KMS-11 (cell line): ENCODE measurements at regions not wholly inside any gene's neighbourhood (a gene's known extent, or its start where the extent isn't known, plus 50 kb on each side); places are given as distances from the start of the nearest gene placed in this dataset.

ENCODE experiments used
- H2AFZ ChIP-seq: fragments of 200-600 bp; sonication (generic); 2 replicates; pipeline ENCODE4 v1.6.1; 2016; ENCODE audit warnings: antibody characterized with exemption, mixed run types, low read depth
- H3K27ac ChIP-seq: fragments of 200-600 bp; sonication (generic); 2 replicates; pipeline ENCODE4 v1.6.1; 2016; ENCODE audit warnings: mild to moderate bottlenecking, mixed run types
- H3K27me3 ChIP-seq: fragments of 200-600 bp; sonication (generic); 2 replicates; pipeline ENCODE4 v1.6.1; 2017; ENCODE audit warnings: mild to moderate bottlenecking, low read depth, mixed run types, moderate library complexity; ENCODE audit not compliant: insufficient read depth
- H3K36me3 ChIP-seq: fragments of 200-600 bp; sonication (generic); 2 replicates; pipeline ENCODE4 v1.6.1; 2017; ENCODE audit warnings: mild to moderate bottlenecking, mixed run types; ENCODE audit not compliant: insufficient read depth
- H3K4me1 ChIP-seq: fragments of 200-600 bp; sonication (generic); 2 replicates; pipeline ENCODE4 v1.6.1; 2016; ENCODE audit warnings: mild to moderate bottlenecking, low read depth, mixed run types; ENCODE audit not compliant: poor library complexity, severe bottlenecking
- H3K4me2 ChIP-seq: fragments of 200-600 bp; sonication (generic); 2 replicates; pipeline ENCODE4 v1.7.0; 2016; ENCODE audit warnings: mild to moderate bottlenecking, mixed run types
- H3K4me3 ChIP-seq: fragments of 200-600 bp; sonication (generic); IDR thresholded peaks from 2 replicates; pipeline ENCODE4 v1.6.1; 2017; ENCODE audit warnings: low read depth, low read length, mixed read lengths; ENCODE audit not compliant: insufficient read depth
- H3K79me2 ChIP-seq: fragments of 200-600 bp; sonication (generic); 2 replicates; pipeline ENCODE4 v1.6.1; 2016; ENCODE audit warnings: low read depth, mixed run types; ENCODE audit not compliant: insufficient read depth
- H3K9ac ChIP-seq: fragments of 200-600 bp; sonication (generic); 2 replicates; pipeline ENCODE4 v1.6.1; 2016; ENCODE audit warnings: mild to moderate bottlenecking, mixed run types
- H4K20me1 ChIP-seq: fragments of 200-600 bp; sonication (generic); 2 replicates; pipeline ENCODE4 v1.6.1; 2016; ENCODE audit warnings: mild to moderate bottlenecking, mixed run types; ENCODE audit not compliant: insufficient read depth
- TF ChIP-seq, protein P1 (sequence below): fragments of 200-600 bp; sonication (generic); conservative IDR thresholded peaks from 2 replicates; pipeline ENCODE4 v1.6.1; 2017; ENCODE audit warnings: low read depth, mild to moderate bottlenecking, antibody characterized with exemption, low read length, moderate library complexity, mixed read lengths

DNA sequence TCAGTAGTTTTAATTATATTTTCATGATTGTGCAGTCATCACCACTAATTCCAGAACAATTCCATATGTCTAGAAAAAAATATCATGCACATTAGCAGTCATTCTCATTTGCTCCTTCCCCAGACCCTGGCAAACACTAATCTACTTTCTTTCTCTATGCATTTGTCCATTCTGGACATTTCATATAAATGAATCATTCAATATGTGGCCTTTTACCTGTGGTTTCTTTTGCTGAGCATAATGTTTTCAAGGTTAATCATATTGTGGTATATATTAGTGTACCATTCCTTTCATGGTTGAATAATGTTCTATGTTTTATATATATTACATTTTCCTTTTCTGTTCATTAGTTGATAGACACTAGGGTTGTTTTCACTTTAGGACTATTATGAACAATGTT, 811.1 kb upstream of the RAG2 start:
- Histone ChIP-seq H3K36me3 (no peaks in the 10 kb centered on the region), H3K27ac (no peak overlapping the region)

DNA sequence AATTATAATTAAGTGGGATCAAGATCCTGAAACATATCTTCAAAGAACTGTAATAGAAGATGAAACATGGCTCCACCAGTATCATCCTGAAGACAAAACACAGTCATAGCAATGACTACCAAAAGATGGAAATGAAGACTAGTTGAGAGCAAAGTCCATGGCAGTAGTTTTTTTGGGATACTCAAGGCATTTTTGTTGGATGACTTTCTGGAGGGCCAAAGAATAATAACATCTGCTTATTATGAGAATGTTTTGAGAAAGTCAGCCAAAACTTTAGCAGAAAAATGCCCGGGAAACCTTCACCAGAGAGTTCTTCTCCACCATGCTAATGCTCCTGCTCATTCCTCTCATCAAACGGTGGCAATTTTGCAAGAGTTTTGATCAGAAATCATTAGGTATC, 809.4 kb upstream of the RAG2 start:
- TF ChIP-seq, protein P1, sequence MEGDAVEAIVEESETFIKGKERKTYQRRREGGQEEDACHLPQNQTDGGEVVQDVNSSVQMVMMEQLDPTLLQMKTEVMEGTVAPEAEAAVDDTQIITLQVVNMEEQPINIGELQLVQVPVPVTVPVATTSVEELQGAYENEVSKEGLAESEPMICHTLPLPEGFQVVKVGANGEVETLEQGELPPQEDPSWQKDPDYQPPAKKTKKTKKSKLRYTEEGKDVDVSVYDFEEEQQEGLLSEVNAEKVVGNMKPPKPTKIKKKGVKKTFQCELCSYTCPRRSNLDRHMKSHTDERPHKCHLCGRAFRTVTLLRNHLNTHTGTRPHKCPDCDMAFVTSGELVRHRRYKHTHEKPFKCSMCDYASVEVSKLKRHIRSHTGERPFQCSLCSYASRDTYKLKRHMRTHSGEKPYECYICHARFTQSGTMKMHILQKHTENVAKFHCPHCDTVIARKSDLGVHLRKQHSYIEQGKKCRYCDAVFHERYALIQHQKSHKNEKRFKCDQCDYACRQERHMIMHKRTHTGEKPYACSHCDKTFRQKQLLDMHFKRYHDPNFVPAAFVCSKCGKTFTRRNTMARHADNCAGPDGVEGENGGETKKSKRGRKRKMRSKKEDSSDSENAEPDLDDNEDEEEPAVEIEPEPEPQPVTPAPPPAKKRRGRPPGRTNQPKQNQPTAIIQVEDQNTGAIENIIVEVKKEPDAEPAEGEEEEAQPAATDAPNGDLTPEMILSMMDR = no peak
- no peaks in the 10 kb centered on the region for H3K4me1 ChIP-seq

More for the DNA sequence above, 811.1 kb upstream of the RAG2 start:
- TF ChIP-seq, protein P1 = no peak
- Histone ChIP-seq H2AFZ (no peak overlapping the region), H3K27me3 (no peaks in the 10 kb centered on the region), H3K79me2 (no peaks in the 10 kb centered on the region), H3K4me2 (no peak overlapping the region), H3K4me1 (no peaks in the 10 kb centered on the region), H3K9ac (no peak overlapping the region), H3K4me3 (no peak overlapping the region), H4K20me1 (no peaks in the 10 kb centered on the region)

DNA sequence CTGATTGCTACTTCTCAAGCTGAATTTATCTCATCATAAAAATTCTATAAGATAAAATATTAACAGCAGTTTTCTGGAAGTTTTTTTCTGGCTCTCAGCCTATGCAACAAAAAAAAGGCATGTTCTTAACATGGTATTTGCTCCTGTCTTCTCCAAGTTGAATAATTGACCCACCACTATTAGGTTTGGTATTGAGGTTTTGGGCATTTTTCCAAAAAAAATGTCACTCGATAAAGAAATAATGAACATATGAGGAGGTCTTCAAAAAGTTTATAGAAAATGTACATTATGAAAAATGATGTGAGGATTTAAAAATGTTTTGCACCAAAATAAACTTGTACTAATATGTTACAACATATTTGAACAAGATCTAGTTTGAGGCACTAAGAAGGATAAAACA, 808.6 kb upstream of the RAG2 start:
- Histone ChIP-seq H3K4me2 (no peak overlapping the region), H4K20me1 (no peaks in the 10 kb centered on the region), H3K36me3 (no peaks in the 10 kb centered on the region), H3K4me1 (no peaks in the 10 kb centered on the region), H3K27me3 (no peaks in the 10 kb centered on the region), H3K79me2 (no peaks in the 10 kb centered on the region), H3K9ac (no peak overlapping the region), H2AFZ (no peak overlapping the region), H3K4me3 (no peak overlapping the region), H3K27ac (no peak overlapping the region)
- TF ChIP-seq, protein P1 = no peak

More for the DNA sequence above, 809.4 kb upstream of the RAG2 start:
- Histone ChIP-seq H3K9ac (no peak overlapping the region), H3K27me3 (no peaks in the 10 kb centered on the region), H3K4me3 (no peak overlapping the region), H3K36me3 (no peaks in the 10 kb centered on the region), H2AFZ (no peak overlapping the region), H3K79me2 (no peaks in the 10 kb centered on the region), H3K4me2 (no peak overlapping the region), H3K27ac (no peak overlapping the region), H4K20me1 (no peaks in the 10 kb centered on the region)

DNA sequence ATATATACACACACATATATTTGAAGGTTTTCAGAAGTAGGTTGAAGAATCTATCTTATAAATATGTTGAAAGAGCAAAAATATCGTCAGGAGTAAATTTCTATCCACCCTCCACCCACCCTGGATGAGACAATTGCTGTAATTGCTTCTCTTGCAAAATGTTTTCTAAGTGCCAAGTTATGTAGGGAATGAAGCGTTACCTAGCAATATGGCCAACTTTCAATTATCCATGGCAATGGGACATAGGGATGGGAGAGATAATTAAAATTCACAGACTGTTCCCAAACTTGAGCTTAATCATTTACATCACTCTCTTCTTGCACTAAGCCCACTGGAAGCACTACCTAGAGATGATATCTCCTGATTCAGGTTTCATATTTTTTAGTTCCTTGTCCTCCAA, 806.2 kb upstream of the RAG2 start:
- Histone ChIP-seq H3K9ac (no peak overlapping the region), H3K27me3 (no peaks in the 10 kb centered on the region), H4K20me1 (no peaks in the 10 kb centered on the region), H3K79me2 (no peaks in the 10 kb centered on the region), H2AFZ (no peak overlapping the region), H3K36me3 (no peaks in the 10 kb centered on the region), H3K4me3 (no peak overlapping the region), H3K4me1 (no peaks in the 10 kb centered on the region), H3K27ac (no peak overlapping the region), H3K4me2 (no peak overlapping the region)
- TF ChIP-seq, protein P1 = no peak
